GM21737 (cell line): ENCODE measurements at regions not wholly inside any gene's neighbourhood (a gene's known extent, or its start where the extent isn't known, plus 50 kb on each side); places are given as distances from the start of the nearest gene placed in this dataset.

ENCODE experiments used
- ATAC-seq: cut with Tn5 transposase; IDR thresholded peaks from one replicate; pipeline ENCODE4 v1.9.1; 2021; ENCODE audit warnings: mild to moderate bottlenecking, moderate library complexity; ENCODE audit not compliant: unreplicated experiment

DNA sequence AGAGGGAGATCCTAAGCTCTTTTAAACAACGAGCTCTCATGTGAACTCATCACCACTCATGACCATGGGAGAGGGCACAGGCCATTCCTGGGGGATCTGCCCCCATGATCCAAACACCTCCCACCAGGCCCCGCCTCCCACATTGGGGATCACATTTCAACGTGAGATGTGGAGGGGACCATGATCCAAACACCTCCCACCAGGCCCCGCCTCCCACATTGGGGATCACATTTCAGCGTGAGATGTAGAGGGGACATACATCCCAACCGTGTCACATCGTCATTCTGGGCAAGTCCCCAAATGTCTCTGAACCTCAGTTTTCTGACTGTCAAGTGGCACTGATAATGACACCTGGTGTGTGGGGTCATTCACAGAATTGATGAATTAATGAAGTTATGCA, 641.8 kb downstream of the CDH26 start:
- no peak for ATAC-seq

- ATAC-seq: no peak
Measured at GRCh38 chr20:60624066-60624465, 628.0 kb upstream of the CDH4 start.

DNA sequence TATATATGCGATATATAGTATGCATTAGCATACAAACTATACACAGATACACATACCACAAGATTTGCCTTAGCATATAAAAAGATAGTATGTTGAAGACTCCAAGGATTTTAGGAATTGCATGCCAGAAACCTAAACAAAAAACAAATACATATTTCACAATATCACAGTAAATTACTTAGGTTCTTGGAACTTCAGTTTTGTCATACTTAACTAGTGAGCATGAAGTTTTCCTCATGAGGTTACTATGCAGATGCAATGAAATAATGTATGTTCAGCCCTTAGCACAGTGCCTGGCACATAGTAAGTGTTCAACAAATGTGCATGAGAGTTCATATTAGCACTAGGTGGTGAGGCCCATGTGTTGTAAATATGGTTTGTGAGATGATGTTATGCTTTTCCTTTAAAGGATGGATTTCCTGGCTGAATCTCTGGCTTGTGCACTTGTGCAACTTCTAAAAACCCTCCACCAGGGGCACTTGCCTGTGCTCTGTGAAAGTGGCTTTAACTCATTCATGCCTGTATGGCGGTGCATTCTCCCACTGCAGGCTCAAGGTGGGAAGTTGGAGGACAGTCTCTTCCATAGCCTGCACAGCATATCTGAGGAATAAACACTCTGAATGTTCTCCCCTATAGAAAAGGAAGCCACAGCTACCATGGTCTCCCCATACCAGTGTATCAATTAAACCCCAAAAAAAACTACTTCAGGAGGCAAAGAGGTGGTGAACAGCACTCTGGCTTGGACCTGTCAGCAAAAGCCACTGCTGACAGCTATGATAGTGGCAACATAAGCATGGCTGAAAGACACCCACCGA, 624.1 kb upstream of the CDH4 start:
- ATAC-seq: no peak

- ATAC-seq: no peak
Measured at GRCh38 chr20:60628749-60629148, 623.3 kb upstream of the CDH4 start.

GRCh38 chr20:60629206-60629605, 622.9 kb upstream of the CDH4 start:
- ATAC-seq: no peak

DNA sequence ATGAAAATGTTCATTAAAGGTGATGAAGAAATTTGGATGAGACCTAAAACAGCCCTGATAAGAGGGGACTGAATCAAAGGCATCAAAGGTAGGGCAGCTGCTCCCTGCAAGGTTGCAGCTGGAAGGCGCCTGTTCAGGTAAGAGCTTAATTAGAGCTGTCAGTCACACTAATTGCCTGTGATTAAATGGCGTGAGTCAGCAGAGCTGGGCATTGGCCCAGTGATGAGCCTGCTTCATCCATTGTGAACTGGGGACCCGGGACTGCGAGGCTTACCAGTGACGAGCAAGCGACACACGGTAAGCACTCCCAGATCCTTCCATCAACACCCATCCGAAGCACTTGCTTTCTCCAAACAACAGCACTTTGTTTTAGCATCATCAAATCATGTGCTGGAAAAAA, 621.5 kb upstream of the CDH4 start:
- no peak for ATAC-seq

- no peak for ATAC-seq
Measured at GRCh38 chr20:60631585-60632287, 620.3 kb upstream of the CDH4 start.

GRCh38 chr20:60632391-60633262, 619.4 kb upstream of the CDH4 start:
- ATAC-seq: no peak

DNA sequence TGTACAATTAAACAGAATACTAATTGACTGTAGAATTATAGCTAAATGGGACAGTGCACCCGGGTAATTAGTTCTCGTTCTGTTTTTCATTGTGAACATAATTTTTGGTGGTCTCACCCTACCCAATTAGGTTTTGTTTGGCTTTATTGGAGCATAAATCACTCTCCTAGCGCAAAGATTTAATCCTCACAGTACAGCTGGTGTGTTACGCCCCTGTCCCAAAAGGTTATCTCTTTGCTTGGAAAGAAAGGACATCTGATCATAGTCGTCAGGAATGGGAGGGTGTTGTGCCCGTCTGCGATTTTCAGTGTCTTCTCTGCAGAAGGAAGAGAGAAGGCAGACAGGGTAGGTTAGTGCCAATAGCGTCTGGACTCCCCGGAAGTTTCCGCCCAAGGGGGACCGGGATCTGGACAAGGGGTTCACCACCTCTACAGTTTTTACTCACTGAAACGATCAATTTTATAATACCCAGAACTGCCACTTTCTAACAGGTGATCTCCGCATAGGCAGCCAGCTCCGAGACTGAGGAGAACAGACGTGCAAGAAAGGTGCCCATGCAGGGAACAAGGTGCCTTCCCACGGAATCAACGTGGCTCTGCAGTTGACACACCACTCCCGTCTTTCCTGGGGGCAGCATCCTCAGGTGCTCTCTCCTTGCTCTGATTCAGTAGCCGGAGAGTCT, 617.4 kb upstream of the CDH4 start:
- no peak for ATAC-seq

DNA sequence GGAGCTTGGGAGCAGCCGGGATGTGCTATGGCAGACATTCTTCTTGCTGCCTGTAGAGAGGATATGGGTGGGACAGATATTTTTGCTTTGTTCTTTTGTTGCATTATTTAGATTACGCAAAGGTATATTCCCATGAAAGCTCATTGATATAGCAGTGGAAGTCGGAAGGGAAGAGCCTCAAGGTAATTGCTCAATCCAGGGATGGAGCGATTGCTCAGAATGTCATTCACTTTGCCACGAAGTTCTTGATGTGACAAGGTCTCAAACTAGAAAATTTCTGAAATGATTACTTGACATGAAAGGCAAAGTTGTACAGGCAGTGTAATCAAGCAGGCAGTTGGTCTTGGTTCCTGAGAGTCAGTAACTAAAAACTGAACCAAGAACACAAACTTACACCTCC, 615.6 kb upstream of the CDH4 start:
- no peak for ATAC-seq

- ATAC-seq: no peak
Measured at GRCh38 chr20:60637801-60638200, 614.3 kb upstream of the CDH4 start.

DNA sequence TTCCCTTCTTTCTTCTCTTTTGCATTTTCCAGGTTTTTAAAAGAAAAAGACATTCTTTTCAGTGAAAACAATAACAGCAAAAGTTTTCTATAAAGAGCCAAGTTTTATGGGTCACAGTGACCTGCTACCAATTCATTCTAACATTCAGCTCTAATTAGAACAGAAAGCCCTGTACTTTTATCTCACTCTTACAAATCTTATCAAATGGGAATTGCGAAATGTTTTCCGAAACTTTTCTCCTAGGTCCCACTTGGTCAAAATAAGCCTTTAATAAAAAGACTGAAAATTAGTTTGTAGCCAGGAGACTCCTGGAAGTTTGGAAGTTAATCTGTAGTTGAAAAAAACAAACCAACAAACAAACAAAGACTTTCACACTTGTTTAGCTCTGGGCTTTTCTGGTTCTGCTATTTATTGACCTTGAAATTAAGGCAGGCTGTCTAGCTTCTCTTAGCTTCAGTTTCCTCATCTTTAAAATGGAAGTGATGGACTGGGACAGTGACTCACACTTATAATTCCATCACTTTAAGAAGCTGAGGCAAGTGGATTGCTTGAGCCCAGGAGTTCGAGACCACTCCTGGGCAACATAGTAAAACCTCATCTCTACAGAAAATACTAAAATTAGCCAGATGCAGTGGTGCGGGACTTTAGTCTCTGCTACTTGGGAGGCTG, 613.5 kb upstream of the CDH4 start:
- no peak for ATAC-seq

DNA sequence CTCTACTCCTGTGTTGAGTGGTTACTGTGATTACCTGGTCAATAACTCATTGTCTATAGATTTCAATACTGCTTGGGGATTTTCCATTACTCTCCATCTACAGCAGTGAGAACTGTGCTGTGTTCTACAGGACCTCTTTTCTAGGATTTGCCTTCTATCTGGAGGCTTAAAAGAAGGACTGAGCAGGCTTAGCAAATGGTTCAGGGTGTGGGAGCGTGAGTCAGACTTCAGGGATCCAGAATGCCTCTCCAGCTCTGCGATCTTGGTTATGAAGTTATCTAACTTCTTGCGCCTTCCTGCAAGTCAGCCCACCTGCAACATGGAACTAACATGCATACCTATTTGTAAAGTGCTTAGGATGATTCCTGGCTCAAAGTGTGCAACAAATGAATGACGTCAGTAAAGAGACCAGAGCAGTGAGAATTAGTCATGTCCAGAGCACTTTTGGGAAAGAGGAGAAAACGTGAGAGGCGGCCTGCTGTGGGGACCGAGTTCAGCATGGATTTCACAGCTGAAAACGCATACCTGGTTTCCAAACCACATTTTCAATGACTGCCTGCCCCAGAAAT, 610.1 kb upstream of the CDH4 start:
- no peak for ATAC-seq

GRCh38 chr20:60642541-60642940, 609.5 kb upstream of the CDH4 start:
- no peak for ATAC-seq

DNA sequence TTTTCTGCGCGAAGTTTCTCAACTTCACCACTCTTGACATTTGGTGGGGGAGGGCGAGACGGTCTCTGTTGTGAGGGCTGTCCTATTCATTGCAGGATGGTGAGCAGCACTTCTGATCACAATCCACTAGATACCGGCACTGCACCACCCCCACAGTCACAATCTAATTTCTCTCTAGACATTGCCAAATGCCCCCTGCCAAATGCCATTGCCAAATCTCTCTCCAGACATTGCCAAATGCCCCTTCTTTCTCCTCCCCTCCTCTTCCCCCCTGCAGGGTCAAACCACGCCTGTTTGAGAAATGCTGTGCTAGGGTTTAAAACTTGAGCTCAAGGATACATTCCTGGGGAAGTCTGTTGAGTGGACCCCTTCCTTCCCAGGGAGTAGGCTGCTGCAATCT, 603.5 kb upstream of the CDH4 start:
- no peak for ATAC-seq

DNA sequence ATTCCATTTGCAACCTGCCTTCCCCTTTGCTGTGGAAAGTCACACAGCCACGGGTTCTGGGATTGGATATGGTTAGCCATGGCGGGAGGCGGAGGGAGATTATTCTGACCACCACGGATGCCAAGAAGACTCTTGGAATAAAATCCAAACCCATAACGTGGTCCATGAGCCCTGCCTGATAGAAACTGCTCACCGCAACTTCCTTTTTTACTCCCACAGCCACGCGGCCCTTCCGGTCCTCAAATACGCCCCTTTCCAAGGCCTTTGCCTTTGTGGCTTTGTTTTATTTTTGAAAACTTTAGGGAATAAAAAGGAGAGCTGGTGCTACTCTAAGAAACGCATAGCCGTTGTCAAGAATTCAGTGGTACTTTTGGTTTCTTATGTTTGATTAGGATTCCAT, 602.5 kb upstream of the CDH4 start:
- no peak for ATAC-seq

DNA sequence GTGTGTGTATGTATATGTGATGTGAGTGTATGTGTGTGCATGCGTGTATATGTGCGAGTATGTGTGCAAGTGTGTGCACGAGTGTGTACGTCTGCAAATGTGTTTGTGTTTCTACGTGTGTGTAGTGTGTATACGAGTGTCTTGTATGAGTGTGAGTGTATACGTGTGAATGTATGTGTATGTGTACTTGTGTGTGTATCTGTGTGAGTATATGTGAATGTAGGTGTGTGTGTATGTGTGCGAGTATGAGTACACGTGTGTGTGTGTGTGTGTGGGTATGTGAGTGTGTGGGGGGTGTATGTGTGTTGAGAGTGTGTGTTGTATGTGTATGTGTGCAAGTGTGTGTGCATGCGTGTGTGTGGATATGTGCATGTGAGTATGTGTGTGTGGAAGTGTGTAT, 602.0 kb upstream of the CDH4 start:
- ATAC-seq: no peak

DNA sequence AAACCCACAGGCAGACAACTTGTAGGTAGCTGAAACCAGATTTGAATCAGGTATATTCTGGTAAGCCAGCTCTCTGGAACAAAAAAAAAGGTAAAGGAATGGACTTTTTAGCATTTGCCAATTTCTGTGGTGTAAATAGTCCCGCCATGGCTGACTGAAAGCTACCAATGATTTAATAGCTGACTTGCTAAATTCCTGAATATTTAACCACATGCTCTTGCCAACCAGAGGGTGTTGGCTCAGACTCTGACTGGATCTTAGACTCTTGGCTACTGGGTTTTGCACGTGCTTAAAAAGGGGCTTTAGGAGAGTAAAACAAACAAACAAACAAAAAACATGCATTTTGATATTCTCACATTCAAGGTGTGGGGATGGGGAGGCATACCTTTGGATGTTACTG, 600.0 kb upstream of the CDH4 start:
- ATAC-seq: no peak

DNA sequence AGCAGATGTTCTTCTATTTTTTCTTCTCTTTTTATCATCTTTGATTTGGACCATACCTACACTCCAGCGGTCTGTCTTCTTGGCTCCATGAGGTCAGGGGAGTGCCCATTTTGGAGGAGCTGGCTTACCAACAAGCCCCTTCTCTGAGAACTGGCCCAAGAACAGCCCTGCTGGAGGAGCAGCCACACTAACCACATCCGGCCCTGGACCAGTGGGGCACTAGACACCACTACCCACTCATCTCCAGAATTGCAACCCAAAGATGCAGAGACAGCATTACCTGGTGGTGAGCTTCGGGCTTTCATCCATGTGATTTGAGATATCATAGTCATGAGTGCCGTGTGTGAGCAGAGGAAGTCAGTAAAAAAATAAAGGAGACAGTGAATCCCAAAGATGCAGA, 599.4 kb upstream of the CDH4 start:
- ATAC-seq: no peak
